SK-N-MC (cell line): ENCODE measurements at regions not wholly inside any gene's neighbourhood (a gene's known extent, or its start where the extent isn't known, plus 50 kb on each side); places are given as distances from the start of the nearest gene placed in this dataset.

ENCODE experiments used
- DNase-seq: peaks from one replicate; pipeline ENCODE4 v3.0.0-alpha.2; 2011; ENCODE audit warnings: low read depth, low spot score
- H3K27ac ChIP-seq: fragments of 200-600 bp; sonication (generic); 2 replicates; pipeline ENCODE4 v1.5.1; 2016; ENCODE audit warnings: mixed run types
- H3K36me3 ChIP-seq: fragments of 200-600 bp; sonication (generic); 2 replicates; pipeline ENCODE4 v1.6.1; 2017; ENCODE audit warnings: antibody characterized with exemption, low read length, mixed read lengths; ENCODE audit not compliant: insufficient read depth
- H3K4me3 ChIP-seq: fragments of 200-600 bp; sonication (generic); 2 replicates; pipeline ENCODE4 v1.5.1; 2016
- H3K9ac ChIP-seq: fragments of 200-600 bp; sonication (generic); 2 replicates; pipeline ENCODE4 v1.8.0; 2017; ENCODE audit warnings: mixed run types, mixed read lengths; ENCODE audit not compliant: insufficient read length
- H3K9me3 ChIP-seq: fragments of 200-600 bp; sonication (generic); 2 replicates; pipeline ENCODE4 v1.6.1; 2017; ENCODE audit warnings: low read depth, mild to moderate bottlenecking, antibody characterized with exemption, low read length, moderate library complexity, mixed read lengths
- EZH2 ChIP-seq: fragments of 200-600 bp; sonication (generic); IDR thresholded peaks from one replicate; pipeline ENCODE4 v1.6.1; 2017; ENCODE audit warnings: antibody characterized with exemption
- FOXP2 ChIP-seq: optimal IDR thresholded peaks from 2 replicates; pipeline ENCODE3; 2011; ENCODE audit warnings: mild to moderate bottlenecking, moderate library complexity; ENCODE audit not compliant: insufficient read depth; ENCODE audit errors: extremely low read length, control extremely low read depth
- POLR2AphosphoS5 ChIP-seq: IDR thresholded peaks from 2 replicates; pipeline ENCODE4 v1.6.1; 2012; ENCODE audit warnings: mild to moderate bottlenecking, low read depth, low read length, borderline replicate concordance

DNA sequence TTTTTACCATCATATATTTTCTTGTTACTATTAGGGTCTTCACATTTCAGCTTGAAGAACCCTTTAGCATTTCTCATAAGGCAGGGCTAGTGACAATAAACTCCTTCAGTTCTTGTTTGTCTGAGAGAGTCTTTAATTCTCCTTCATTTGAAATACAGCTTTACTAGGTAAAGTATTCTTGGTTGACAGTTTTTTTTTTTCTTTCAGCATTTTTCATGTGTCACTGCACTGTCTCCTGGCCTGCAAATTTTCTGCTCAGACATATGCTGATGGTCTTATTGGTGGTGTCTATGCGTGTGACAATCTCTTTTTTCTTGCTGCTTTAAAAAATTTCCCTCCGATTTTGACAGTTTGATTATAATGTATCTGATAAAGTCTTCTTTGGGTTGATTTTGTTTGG lies 399.9 kb downstream of the SH3GL2 start:
- no peak for DNase-seq
- Histone ChIP-seq H3K9me3 (no peaks in the 10 kb centered on the region), H3K4me3 (no peak overlapping the region), H3K36me3 (no peaks in the 10 kb centered on the region), H3K9ac (no peak overlapping the region), H3K27ac (no peak overlapping the region)
- TF ChIP-seq POLR2AphosphoS5 (no peak), FOXP2 (no peak)

DNA sequence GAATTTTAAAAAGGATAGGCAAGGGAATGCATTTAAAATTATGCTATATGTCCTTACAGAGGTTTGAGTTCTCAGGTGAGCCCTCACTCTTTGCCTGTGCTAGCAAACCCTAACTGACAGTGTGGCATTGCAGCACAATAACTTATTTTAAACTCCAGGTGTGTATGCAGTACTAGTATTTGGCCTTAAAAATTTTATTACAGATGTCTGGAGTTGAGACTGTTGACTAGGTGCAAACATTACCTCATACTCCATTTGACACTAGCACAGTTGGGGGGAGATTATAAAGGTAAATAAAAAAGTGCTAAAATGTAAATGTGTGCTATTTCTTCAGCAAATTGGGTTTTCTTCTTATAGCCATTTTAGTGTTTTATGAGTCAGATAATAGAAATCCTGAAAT lies 407.7 kb downstream of the SH3GL2 start:
- TF ChIP-seq FOXP2 = no peak
- TF ChIP-seq EZH2 = no peak
- no peak for TF ChIP-seq POLR2AphosphoS5
- no peak for DNase-seq
- H3K27ac ChIP-seq = no peak overlapping the region
- no peak overlapping the region for H3K9ac ChIP-seq
- H3K36me3 ChIP-seq = no peaks in the 10 kb centered on the region
- H3K4me3 ChIP-seq = no peak overlapping the region
- no peaks in the 10 kb centered on the region for H3K9me3 ChIP-seq

DNA sequence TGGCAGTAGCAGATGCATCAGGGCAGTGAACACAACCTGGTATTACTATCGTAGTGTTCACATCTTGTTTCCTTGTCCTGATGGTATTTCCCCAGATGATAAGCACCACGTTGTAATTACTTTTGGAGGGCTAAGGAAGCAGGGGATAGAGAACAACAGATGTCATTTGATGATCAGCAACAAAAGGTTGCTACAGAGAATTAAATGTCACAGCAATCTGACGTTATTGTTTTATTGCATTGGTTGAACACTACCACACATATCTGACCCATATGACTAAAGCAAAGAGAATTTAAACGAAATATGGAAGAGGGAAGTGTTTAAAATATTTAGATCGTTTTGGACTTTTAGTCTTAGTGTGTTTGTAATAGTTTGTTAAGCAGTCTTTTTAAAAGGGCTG lies 408.3 kb downstream of the SH3GL2 start:
- no peaks in the 10 kb centered on the region for H3K9me3 ChIP-seq
- H3K9ac ChIP-seq = no peak overlapping the region
- no peak overlapping the region for H3K4me3 ChIP-seq
- no peak overlapping the region for H3K27ac ChIP-seq
- no peaks in the 10 kb centered on the region for H3K36me3 ChIP-seq
- TF ChIP-seq POLR2AphosphoS5 (no peak), FOXP2 (no peak), EZH2 (no peak)
- no peak for DNase-seq

DNA sequence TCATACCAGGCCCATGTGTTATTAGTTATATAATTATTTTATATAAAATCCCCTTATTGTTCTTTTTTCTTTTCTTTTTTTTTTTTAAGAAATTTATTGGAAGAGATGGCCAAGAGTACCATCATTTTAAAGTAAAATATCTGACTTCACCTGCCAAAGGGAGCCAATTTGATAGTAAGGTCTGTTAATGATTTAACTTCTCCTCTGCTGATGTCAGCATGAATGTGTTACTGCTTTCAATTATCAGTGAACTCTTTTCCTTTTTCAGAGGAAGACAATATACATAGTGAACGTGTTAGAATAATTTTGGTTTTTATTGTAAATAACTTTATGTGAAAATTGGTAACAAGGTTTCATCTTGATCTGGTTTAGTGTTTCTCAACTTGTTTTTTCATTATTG lies 409.6 kb downstream of the SH3GL2 start:
- no peaks in the 10 kb centered on the region for H3K36me3 ChIP-seq
- TF ChIP-seq FOXP2 = no peak
- H3K27ac ChIP-seq = no peak overlapping the region

DNA sequence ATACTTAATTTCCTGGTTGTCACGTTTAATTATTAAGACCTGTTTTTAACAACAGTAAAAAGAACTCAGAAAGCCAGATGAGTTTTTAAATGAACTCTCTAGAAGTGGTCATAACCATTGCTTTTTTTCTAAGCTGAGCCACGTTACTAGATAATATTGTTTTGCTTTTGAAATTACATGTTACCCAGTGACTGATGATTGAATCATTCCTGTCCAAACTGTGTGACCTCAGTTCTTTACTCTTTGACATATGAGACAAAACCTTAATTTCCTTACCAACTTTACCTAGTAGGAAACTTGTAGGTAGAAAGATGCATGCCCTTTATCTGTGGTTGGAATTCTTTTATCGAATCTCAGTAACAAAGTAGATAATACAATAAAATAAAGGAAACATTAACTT lies 411.7 kb downstream of the SH3GL2 start:
- no peak for DNase-seq
- Histone ChIP-seq H3K9ac (no peak overlapping the region), H3K9me3 (no peaks in the 10 kb centered on the region), H3K4me3 (no peak overlapping the region), H3K36me3 (no peaks in the 10 kb centered on the region), H3K27ac (no peak overlapping the region)
- no peak for TF ChIP-seq FOXP2
- TF ChIP-seq POLR2AphosphoS5 = no peak
- TF ChIP-seq EZH2 = no peak

More for the DNA sequence above, 409.6 kb downstream of the SH3GL2 start:
- no peak for DNase-seq
- Histone ChIP-seq H3K4me3 (no peak overlapping the region), H3K9ac (no peak overlapping the region), H3K9me3 (no peaks in the 10 kb centered on the region)

DNA sequence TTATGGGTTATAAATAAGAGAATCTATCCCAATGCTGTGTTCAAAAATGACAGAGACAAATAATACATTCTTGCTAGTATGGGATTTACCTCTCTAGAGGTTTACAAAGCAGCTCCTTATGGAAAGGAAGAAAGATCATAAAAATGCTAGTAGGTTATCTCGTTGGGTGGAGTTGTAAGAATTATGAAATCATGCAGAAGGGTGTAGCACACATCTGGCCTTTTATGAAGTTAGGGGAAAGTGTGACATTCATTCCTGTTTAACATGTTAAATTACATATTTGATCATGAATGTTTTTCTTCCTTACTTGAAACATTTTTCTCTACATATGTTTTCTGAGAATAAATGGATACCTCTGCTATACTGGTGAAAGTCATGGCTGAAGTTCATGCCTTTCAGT lies 414.2 kb downstream of the SH3GL2 start:
- H3K4me3 ChIP-seq = no peak overlapping the region
- H3K9ac ChIP-seq = no peak overlapping the region
- no peak for DNase-seq
- TF ChIP-seq FOXP2 = no peak
- TF ChIP-seq POLR2AphosphoS5 = no peak
- TF ChIP-seq EZH2 = no peak
- H3K27ac ChIP-seq = no peak overlapping the region
- H3K9me3 ChIP-seq = no peaks in the 10 kb centered on the region
- H3K36me3 ChIP-seq = no peaks in the 10 kb centered on the region

DNA sequence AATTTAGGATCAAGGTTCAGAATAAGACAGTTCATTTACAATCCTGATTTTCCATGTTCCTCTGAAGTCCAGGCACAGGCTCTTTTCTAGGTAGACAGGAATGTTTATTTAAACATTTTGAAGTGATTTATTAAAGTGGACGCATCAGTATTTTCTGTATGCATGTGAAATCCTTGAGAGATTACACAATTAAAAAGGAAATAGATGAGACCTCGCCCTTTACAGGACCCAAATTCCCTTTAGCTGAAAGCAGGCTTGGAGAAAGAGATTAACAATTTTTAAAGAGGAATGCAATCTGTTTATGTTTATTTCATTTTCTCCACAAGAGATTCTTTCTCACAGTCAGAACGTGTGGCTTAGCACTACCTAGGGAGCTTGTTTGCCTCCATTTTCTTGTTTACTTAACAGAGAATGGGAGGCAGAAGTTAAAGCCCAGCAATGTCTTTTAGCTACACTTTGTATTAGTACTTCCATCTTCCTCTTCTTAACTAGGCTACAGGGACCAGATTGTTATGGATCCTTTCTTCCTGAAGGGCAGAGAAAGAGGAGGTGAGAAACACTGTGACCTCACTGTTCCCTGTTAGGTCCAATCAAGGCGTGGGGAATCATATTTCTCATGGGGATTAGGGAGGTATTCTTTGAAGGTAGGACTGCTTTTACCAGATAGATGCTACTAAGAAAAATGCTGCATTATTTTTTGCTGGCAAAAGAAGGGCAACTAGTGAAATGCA lies 416.0 kb downstream of the SH3GL2 start:
- no peaks in the 10 kb centered on the region for H3K36me3 ChIP-seq
- DNase-seq = no peak
- TF ChIP-seq FOXP2 = no peak
- no peaks in the 10 kb centered on the region for H3K9me3 ChIP-seq
- H3K4me3 ChIP-seq = no peak overlapping the region
- no peak overlapping the region for H3K9ac ChIP-seq
- no peak overlapping the region for H3K27ac ChIP-seq

DNA sequence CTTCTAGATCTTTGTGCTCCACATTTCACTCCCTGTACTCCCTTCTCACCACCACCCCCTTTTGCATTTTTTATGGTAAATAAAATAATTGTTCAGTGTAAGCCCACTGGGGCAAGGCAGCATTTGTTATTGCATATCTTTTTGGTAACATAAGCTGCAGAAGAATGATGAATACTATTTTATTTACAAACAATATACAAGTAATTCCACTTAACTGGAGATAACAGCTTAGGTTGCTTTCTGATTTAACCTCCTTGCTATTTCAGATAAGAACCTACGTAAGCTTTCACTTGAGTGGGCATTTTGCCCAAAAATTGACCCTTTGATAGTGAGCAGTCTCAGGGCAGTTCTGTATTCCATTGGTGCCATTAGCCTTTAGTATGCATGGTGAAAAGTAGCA lies 417.9 kb downstream of the SH3GL2 start:
- Histone ChIP-seq H3K36me3 (no peaks in the 10 kb centered on the region), H3K4me3 (no peak overlapping the region), H3K27ac (no peak overlapping the region), H3K9ac (no peak overlapping the region), H3K9me3 (no peaks in the 10 kb centered on the region)
- no peak for DNase-seq
- TF ChIP-seq POLR2AphosphoS5 = no peak
- no peak for TF ChIP-seq EZH2
- TF ChIP-seq FOXP2 = no peak

DNA sequence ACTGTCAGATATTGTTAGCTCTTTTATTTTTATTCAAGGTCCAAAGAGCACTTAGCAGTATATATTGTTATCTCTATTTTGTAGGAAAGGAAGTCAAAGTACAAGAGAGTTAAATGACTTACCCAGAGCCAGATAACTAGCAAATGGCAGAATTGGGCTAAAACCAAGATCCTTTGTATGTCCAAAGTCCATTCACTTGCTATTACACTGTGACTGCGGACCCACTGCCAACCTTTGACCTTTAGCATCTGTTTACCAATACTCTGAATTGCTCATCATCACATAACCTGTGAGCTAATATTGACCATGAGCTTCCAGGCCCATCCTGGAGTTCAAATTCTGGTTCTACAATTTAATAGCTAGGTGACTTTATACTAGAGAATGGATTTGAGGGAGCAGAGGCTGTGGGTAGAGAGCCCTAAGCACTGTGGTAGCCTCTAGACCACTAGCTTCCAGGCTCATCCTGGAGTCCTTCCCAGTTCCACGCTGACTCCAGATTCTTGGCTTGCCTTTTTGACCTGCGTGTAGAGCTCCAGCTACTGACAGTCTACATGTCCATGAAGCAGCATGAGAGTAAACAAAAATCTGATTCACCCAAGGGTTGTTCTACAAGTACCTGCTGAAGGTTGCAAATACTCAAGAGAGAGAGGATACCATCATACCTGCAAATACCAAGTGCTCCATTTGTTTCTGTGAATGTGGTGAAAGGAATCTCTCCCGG lies 424.0 kb downstream of the SH3GL2 start:
- no peak overlapping the region for H3K27ac ChIP-seq
- no peak overlapping the region for H3K9ac ChIP-seq
- TF ChIP-seq POLR2AphosphoS5 (no peak), EZH2 (no peak), FOXP2 (no peak)
- H3K36me3 ChIP-seq = no peaks in the 10 kb centered on the region
- DNase-seq = no peak
- no peaks in the 10 kb centered on the region for H3K9me3 ChIP-seq
- H3K4me3 ChIP-seq = no peak overlapping the region
